CD4-positive, alpha-beta T cell treated with Interleukin-15 for 1 hour (primary cell): ENCODE measurements at regions not wholly inside any gene's neighbourhood (a gene's known extent, or its start where the extent isn't known, plus 50 kb on each side); places are given as distances from the start of the nearest gene placed in this dataset.

Experiments used
- DNase-seq: peaks from one replicate; pipeline ENCODE4 v3.0.0-alpha.2; 2020

DNA sequence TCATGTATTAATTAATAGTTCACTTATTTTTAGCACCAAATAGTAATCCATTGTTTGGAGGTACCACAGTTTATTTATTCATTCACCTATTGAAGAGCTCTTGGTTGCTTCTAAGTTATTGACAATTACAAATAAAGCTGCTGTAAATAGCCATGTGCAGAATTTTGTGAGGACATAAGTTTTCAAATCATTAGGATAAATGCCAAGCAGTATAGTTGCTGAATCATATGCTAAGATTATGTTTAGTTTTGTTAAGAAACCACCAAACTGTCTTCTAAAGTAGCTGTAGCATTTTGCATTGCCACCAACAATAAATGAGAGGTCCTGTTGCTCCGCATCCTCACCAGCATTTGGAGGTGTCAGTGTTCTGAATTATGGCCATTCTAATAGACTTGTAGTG, 2126.8 kb downstream of the PCDH9 start:
- no peak for DNase-seq

DNA sequence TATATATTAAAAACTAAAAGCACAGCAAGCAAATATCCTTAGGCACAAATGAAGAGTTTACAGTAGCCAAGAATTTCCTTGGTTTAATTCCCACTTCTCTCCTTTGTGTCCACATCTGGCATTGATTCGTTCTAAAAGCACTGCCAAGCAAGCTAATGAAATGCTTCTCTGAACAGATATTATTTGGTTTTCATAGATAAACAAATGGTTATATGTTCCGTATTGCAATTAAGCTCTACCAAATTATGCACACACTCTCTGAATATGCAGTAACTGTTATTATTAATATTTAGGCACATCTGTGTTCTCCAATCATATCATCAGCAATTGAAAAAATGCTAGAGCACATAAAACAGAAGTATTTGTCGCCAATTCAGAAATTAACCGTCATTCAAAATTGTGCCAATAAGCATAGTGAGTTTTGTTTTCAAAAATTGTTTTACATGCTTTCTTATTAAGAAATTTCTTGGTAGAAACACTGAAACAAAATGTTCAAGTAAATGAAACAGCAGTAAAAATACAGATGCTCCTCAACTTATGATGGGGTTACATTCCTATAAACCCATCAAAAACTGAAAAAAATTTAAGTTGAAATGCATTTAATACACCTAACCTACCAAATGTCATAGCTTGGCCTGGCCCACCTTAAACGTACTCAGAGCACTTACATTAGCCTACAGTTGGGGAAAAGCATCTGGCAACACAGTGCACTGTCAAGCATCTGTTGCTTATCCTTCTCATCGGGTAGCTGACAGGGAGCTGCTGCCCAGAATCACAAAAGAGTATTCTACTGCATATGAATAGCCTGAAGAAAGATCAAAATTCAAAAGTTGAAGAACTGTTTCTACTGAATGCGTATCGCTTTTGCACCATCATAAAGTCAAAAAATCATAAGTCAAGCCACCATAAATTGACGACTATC, 2134.7 kb downstream of the PCDH9 start:
- no peak for DNase-seq

GRCh38 chr13:65093357-65093756, 2136.8 kb downstream of the PCDH9 start:
- no peak for DNase-seq

DNA sequence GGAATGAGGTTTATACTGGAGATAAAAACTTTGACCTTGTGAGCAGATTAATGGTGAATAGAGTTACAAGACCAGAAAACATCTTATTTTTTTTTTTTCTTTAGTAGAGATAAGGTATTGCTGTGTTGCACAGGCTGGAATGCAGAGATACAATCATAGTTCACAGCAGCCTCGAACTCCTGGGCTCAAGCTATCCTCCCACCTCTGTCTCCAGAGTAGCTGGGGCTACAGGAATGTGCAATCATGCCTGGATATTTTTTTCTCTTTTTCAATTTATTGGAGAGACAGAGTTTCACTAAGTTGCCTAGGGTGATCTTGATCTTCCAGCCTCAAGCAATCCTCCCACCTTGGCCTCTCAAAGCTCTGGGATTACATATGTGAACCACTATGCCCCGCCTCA, 2139.1 kb downstream of the PCDH9 start:
- no peak for DNase-seq

DNA sequence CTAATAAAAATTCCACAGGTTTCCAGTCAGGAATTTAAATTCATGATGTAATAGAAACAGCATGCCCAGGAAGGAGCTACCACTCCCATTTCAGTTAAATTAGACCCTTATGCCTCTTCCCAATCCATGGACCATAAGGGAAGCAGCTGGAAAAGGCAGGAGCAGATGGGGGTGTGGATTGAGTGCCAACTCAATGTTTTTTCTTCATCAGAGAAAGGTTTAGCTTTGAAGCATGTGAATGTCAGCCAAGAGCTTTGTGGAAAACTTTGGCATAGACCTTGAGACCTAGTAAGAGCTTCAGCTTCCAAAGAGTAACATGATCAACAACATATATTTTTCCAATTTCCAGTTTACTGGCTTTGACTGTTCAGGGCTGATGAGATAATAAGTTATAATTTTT, 2139.9 kb downstream of the PCDH9 start:
- DNase-seq = no peak

- no peak for DNase-seq
These were observed 2141.2 kb downstream of the PCDH9 start for GRCh38 chr13:65088906-65089305.

DNA sequence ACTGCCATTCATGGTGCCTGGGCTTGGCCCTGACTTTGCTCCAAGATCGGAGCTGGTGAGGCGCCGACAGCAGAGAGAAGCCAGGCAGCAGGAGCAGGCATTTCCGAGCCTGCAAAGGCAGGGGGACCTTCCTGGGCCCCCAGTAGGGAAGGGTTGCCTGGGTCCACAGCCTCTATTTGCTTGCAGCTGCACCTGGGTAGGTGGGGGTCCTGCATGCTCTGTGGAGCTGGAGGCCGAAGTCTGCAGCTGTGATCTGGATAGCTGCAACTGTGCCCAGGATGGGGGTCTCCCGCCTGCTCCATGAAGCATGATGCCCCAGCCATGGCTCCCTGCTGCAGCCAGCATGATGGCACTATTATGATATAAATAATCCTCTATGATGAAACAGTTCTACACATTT, 2144.2 kb downstream of the PCDH9 start:
- DNase-seq = no peak

- DNase-seq = no peak
These were observed 2155.9 kb downstream of the PCDH9 start for GRCh38 chr13:65074248-65074647.

GRCh38 chr13:65064967-65065366, 2165.2 kb downstream of the PCDH9 start:
- DNase-seq = no peak

DNA sequence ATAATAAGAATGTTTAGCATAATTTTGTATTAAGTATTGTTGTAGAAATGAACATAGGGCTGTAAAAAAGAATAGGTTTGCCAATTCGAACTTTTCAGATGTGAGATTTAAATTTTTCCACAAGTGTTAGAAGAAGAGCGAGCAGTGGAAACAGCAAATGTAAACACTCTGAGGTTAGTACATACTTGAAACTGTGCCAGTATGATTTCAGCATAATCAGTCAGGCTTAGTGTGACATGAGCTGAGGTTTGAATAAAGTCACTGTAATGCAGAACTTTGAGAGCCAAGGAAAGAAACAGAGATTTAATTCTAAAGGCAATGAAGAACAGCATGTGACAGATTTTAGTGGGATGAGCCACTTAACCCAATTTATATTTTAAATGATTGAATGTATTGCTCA, 2166.4 kb downstream of the PCDH9 start:
- no peak for DNase-seq

DNA sequence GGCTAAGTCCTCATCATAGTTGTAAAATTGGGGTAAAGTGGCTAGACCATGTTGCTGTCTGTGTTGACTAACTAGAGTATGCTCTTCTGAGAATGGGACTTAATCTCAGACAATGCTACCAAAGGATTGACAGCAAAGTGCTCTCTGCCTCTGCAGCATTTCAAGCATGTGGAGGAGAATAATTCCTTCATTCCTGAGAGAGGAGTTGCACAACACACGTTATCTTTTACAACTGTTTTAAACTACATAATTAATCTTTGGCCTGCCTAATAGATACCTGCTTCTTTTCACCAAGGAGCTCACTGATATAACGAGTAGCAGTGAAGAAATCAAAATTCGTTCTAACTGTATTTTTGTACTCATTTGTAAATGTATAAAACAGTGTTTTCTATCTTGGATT, 2172.2 kb downstream of the PCDH9 start:
- DNase-seq = no peak

GRCh38 chr13:65054277-65054676, 2175.9 kb downstream of the PCDH9 start:
- no peak for DNase-seq

GRCh38 chr13:65036999-65037398, 2193.1 kb downstream of the PCDH9 start:
- no peak for DNase-seq

DNA sequence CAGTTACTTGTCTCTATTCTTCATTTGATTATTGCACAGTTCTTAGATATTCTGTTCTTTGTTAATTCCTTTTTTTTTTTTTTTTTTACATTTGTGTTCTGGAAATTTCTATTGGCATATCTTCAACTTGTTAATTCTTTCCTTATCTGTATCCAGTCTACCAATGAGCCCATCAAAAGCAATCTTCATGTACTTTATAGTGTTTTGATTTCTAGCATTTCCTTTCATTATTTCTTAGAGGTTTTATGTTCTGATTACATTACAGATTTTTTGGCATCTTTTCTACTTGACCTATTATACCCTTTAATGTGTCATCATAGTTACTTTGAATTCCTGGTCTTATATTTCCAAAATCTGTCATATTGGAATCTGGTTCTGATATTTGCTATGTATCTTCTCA, 2194.8 kb downstream of the PCDH9 start:
- DNase-seq = no peak

GRCh38 chr13:65034266-65034665, 2195.9 kb downstream of the PCDH9 start:
- DNase-seq = no peak

GRCh38 chr13:65032825-65033224, 2197.3 kb downstream of the PCDH9 start:
- no peak for DNase-seq

DNA sequence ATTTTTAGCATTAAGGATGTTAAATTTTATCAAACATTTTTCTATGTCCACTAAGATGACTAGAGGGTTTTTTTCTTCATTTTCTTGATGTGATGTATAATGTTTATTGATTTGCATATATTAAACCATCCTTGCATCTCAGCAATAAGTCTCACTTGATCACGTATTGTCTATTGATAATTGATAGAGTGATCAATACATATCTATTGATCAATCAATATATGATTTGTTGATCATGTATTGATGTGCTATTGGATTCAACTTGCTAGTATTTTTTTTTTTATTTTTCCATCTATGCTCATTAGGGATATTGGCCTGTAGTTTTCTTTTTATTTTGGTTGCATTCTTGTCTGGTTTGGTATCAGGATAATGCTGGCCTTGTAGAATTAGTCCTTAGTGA, 2202.0 kb downstream of the PCDH9 start:
- DNase-seq = no peak

DNA sequence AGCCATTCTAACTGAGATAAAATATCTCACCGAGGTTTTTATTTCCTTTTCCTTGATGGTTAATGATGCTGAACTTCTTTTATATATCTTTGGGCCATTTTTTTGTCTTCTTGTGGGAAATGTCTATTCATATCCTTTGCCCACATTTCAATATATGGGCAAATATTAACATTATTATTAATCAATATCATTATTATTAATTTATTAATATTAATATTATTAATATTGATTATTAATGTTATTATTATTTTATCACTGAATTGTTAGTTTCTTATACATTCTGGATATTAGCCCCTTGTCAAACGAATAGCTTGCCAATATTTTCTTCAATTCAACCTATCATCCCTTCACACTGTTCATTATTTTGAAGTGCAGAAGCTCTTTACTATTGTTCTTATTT, 2203.6 kb downstream of the PCDH9 start:
- no peak for DNase-seq

DNA sequence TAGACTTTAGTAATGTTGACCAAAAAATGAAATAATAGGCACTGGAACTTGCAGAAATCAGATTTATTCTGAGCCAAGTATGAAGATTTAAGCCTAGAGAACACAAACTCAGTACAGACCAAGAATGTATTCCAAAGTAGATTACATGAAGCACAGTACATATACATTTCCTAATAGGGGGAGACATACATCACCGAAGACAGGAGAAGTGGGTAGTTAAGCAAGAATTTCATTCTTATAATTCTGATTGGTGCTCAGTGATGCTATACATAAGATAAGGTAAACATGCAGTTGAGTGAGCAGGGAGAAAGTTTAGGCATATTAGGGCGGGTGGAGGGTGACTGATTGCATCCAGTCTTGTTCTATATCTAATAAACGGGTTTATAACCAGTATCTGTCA, 2218.8 kb downstream of the PCDH9 start:
- no peak for DNase-seq

DNA sequence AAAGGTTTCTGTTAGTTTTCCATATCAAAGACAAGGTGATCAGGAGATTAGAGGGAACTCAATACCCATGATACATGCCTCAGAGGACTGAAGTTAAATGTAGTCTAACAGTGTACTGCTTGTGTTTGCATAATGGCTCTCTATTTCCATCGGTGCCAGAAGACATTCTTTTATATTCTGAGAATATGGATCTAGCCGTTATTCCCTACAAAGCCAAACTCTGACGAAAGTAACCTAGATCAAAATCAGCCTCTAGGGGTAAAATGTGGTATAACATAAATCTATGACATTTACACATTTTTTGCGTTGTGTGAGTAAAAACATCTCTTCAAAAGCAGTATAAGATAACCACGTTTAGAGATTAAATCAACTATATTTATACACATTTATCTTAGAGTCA, 2232.7 kb downstream of the PCDH9 start:
- DNase-seq = no peak

GRCh38 chr13:64993514-64994164, 2236.5 kb downstream of the PCDH9 start:
- no peak for DNase-seq

DNA sequence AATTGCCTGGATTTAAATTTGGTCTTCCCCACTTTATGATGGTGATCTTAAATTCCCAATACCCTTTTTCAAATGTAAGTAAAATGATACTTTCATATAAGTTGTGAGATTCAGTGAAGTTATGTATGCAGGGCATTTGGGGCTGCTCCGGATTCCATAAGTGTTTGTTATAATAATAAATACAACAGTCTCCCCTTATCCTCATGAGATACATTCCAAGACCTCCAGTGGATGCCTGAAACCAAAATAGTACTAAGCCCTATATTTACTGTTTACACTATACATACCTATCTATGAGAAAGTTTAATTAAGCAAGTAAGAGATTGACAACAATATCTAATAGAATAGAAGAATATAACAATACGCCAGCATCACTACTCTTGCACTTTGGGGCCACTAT, 2237.8 kb downstream of the PCDH9 start:
- no peak for DNase-seq

GRCh38 chr13:64985075-64985474, 2245.1 kb downstream of the PCDH9 start:
- no peak for DNase-seq

DNA sequence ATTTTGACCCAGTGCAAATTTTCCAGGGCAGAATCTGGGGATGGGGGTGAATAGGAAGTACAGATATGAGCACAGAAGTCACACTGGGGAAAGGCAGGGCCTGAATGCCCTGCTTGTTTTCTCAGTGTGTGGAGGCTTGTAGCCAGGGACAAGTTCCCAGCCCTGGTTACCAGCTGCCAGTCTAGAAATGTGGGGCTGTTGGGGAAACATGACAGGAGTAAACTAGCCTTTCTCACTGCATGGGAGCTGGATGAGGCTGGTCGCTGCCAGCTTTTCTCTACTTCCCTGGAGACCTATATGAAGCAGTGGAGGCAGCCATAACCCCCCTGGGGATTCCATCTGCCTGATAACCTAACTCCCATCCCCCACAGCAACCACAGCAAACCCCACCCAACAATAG, 2267.7 kb downstream of the PCDH9 start:
- no peak for DNase-seq

GRCh38 chr13:64959276-64959675, 2270.9 kb downstream of the PCDH9 start:
- DNase-seq = no peak
